Activated T-helper 17 cell treated with anti-CD3 and anti-CD28 coated beads, Interleukin-2, amount 50 U/mL, for 72 hours (primary cell): ENCODE measurements at regions not wholly inside any gene's neighbourhood (a gene's known extent, or its start where the extent isn't known, plus 50 kb on each side); places are given as distances from the start of the nearest gene placed in this dataset.
A peak's percentile ranks its signal among the peaks of the same experiment; 100 is the strongest.

Source experiments
- ATAC-seq: fragments of 150-1000 bp; cut with Tn5 transposase; replicated peaks from 2 replicates; pipeline ENCODE4 v1.10.0; 2021; ENCODE audit warnings: mild to moderate bottlenecking, moderate library complexity
- H3K27ac Mint-ChIP-seq: one replicate; pipeline ENCODE4 v1.8.0; 2022; ENCODE audit warnings: mixed read lengths
- H3K27me3 Mint-ChIP-seq: one replicate; pipeline ENCODE4 v1.8.0; 2022; ENCODE audit warnings: mixed read lengths
- H3K36me3 Mint-ChIP-seq: one replicate; pipeline ENCODE4 v1.8.0; 2022; ENCODE audit warnings: low read depth, mild to moderate bottlenecking, mixed read lengths
- H3K4me1 Mint-ChIP-seq: one replicate; pipeline ENCODE4 v1.8.0; 2022; ENCODE audit warnings: mixed read lengths
- H3K4me3 Mint-ChIP-seq: one replicate; pipeline ENCODE4 v1.8.0; 2022; ENCODE audit warnings: mild to moderate bottlenecking, mixed read lengths
- H3K9me3 Mint-ChIP-seq: one replicate; pipeline ENCODE4 v1.8.0; 2022; ENCODE audit warnings: mixed read lengths

DNA sequence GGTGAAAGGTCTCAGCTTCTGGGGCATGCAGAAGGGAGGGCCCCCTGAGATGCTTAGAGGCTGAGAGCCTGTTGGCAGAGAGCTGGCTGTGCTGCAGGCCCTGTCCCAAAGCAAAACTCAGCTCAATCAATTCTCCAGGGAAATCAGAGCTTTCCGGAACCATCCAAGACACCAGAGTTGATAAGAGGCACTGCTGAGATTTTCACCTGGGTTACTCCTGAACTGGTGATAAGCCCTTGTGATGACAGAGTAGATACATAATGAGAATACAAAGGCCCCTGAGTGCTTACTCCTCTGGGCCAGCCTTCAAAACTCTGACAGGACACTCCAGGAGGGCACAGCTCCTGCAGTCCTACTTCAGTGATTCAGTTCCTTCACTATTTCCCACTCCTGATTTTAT lies 63.9 kb downstream of the ARL6IP4 start:
- Mint-ChIP-seq H3K4me3 (no peak overlapping the region), H3K27me3 (no peaks in the 10 kb centered on the region), H3K9me3 (no peaks in the 10 kb centered on the region), H3K27ac (peak overlapping the region; percentile 4), H3K36me3 (no peaks in the 10 kb centered on the region), H3K4me1 (peaks cover 5% of the 10 kb centered on the region)
- ATAC-seq, result no peak

GRCh38 chr12:123043536-123044001 lies 63.1 kb downstream of the ARL6IP4 start:
- no peaks in the 10 kb centered on the region for H3K27me3 Mint-ChIP-seq

GRCh38 chr12:123042833-123043232 lies 62.4 kb downstream of the ARL6IP4 start:
- peaks cover 5% of the 10 kb centered on the region for H3K4me1 Mint-ChIP-seq
- H3K27ac Mint-ChIP-seq, result no peak overlapping the region
- H3K9me3 Mint-ChIP-seq, result no peaks in the 10 kb centered on the region
- H3K36me3 Mint-ChIP-seq, result no peaks in the 10 kb centered on the region
- no peak for ATAC-seq
- H3K4me3 Mint-ChIP-seq, result no peak overlapping the region
- no peaks in the 10 kb centered on the region for H3K27me3 Mint-ChIP-seq

More at GRCh38 chr12:123043536-123044001, 63.1 kb downstream of the ARL6IP4 start:
- Mint-ChIP-seq H3K27ac (peak overlapping the region; percentile 4), H3K4me1 (peaks cover 5% of the 10 kb centered on the region), H3K9me3 (no peaks in the 10 kb centered on the region), H3K4me3 (peak overlapping the region; percentile 34), H3K36me3 (no peaks in the 10 kb centered on the region)
- ATAC-seq, result peak; percentile 99

- ATAC-seq, result no peak
- Mint-ChIP-seq H3K36me3 (no peaks in the 10 kb centered on the region), H3K27ac (no peak overlapping the region), H3K4me3 (no peak overlapping the region), H3K27me3 (no peaks in the 10 kb centered on the region), H3K4me1 (peaks cover 5% of the 10 kb centered on the region), H3K9me3 (no peaks in the 10 kb centered on the region)
Observed at GRCh38 chr12:123041811-123042655, 61.6 kb downstream of the ARL6IP4 start.

DNA sequence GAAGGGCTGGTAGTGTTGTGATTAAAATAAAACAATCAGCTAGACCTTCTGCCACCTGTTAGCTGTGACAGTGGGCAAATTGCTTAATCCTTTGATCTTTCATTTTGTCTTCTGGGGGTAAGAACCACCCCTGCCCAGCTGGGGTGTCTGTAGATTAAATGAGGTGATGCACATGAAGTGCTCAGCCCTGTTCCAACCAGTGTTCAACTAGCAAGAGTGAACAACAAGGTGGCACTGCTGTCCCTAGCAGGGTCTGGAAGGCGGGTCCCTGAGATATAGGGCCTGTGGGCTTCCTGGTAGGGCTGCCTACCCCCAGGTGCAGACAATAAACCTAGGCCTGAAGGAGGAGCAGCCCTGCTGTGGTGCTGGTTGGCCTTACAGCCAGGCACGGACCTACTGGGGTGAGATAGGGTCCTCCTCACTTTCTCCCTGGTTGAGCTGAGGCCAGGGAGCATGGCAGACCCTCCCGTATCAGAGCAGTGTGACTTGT lies 60.6 kb downstream of the ARL6IP4 start:
- peaks cover 5% of the 10 kb centered on the region for H3K4me1 Mint-ChIP-seq
- H3K27ac Mint-ChIP-seq, result no peak overlapping the region
- no peak for ATAC-seq
- H3K27me3 Mint-ChIP-seq, result no peaks in the 10 kb centered on the region
- no peaks in the 10 kb centered on the region for H3K9me3 Mint-ChIP-seq
- no peaks in the 10 kb centered on the region for H3K36me3 Mint-ChIP-seq
- H3K4me3 Mint-ChIP-seq, result no peak overlapping the region

- Mint-ChIP-seq H3K36me3 (no peaks in the 10 kb centered on the region), H3K4me3 (no peak overlapping the region), H3K4me1 (peaks cover 5% of the 10 kb centered on the region), H3K27me3 (no peaks in the 10 kb centered on the region), H3K9me3 (no peaks in the 10 kb centered on the region), H3K27ac (no peak overlapping the region)
- ATAC-seq, result no peak
Observed at GRCh38 chr12:123040106-123040505, 59.6 kb downstream of the ARL6IP4 start.

DNA sequence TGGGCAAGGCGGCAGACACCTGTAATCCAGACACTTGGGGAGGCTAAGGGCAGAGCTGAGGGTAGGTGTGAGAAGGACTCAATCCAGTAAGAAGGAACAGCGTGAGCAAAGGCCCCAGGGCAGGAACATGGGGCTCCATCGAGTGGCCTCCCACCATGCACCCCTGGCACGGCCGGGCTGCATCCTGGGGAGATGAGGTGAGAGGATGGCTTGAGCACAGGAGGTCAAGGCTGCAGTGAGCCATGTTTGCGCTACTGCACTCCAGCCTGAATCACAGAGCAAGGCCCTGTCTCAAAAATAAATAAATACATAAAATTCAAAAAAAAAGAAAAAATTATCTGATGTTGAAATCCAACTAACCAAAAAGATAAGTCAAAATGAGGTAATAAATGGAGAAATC lies 58.5 kb downstream of the ARL6IP4 start:
- ATAC-seq, result no peak

GRCh38 chr12:123038486-123038885 lies 58.0 kb downstream of the ARL6IP4 start:
- Mint-ChIP-seq H3K27ac (no peak overlapping the region), H3K27me3 (no peaks in the 10 kb centered on the region), H3K36me3 (no peaks in the 10 kb centered on the region), H3K4me1 (peaks cover 7% of the 10 kb centered on the region), H3K9me3 (no peaks in the 10 kb centered on the region), H3K4me3 (no peak overlapping the region)
- ATAC-seq, result no peak

More for the DNA sequence above, 58.5 kb downstream of the ARL6IP4 start:
- no peak overlapping the region for H3K27ac Mint-ChIP-seq
- no peaks in the 10 kb centered on the region for H3K36me3 Mint-ChIP-seq
- H3K27me3 Mint-ChIP-seq, result no peaks in the 10 kb centered on the region
- H3K4me1 Mint-ChIP-seq, result peaks cover 6% of the 10 kb centered on the region
- no peaks in the 10 kb centered on the region for H3K9me3 Mint-ChIP-seq
- H3K4me3 Mint-ChIP-seq, result no peak overlapping the region

- H3K4me3 Mint-ChIP-seq, result no peak overlapping the region
- H3K36me3 Mint-ChIP-seq, result no peaks in the 10 kb centered on the region
- peaks cover 8% of the 10 kb centered on the region for H3K4me1 Mint-ChIP-seq
- H3K9me3 Mint-ChIP-seq, result no peaks in the 10 kb centered on the region
- no peak overlapping the region for H3K27ac Mint-ChIP-seq
- no peaks in the 10 kb centered on the region for H3K27me3 Mint-ChIP-seq
- no peak for ATAC-seq
Observed at GRCh38 chr12:123037791-123038190, 57.3 kb downstream of the ARL6IP4 start.

DNA sequence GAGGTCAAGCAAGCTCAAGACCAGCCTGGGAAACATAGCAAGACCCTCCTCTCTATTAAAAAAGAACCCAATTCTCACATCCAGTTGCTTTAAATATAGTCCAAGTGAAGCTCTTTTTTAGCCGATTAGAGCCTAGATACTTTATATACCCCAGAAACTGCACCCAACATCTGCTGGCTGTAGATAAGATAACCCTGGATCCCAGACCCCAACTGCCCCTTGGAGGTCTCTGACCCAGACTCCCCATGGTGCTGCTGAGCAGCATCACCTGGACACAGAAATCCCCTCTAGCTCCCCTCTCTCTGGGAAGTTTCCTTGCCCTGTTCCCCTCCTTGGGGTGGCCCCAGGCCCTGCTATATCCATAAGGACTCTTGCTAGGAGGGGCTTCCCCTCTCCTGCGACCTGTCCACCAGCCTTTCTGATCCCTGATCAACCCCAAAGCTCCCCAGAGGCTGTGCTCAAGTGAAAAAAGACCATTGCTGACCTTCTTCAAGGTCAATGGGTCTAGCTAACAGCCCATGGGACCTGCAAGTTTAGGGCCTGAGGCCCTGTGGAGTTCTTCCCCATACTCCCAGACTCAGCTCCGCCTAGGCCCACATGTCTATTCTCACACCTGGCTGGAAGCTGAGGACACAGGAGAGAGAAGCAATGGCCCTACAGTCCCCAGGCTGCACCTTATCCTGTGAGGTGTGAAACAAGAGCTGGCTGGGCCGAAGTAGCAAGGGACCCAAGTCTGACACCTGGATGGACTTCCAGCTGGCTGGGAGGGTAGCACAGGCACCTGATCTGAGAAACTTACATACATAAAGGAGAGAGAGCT lies 56.2 kb downstream of the ARL6IP4 start:
- no peaks in the 10 kb centered on the region for H3K9me3 Mint-ChIP-seq
- H3K27me3 Mint-ChIP-seq, result no peaks in the 10 kb centered on the region
- no peak overlapping the region for H3K27ac Mint-ChIP-seq
- H3K4me1 Mint-ChIP-seq, result peaks cover 8% of the 10 kb centered on the region
- no peaks in the 10 kb centered on the region for H3K36me3 Mint-ChIP-seq
- ATAC-seq, result no peak
- no peak overlapping the region for H3K4me3 Mint-ChIP-seq

GRCh38 chr12:123035841-123036240 lies 55.4 kb downstream of the ARL6IP4 start:
- Mint-ChIP-seq H3K4me1 (peaks cover 8% of the 10 kb centered on the region), H3K27ac (no peak overlapping the region), H3K4me3 (no peak overlapping the region), H3K36me3 (no peaks in the 10 kb centered on the region), H3K27me3 (no peaks in the 10 kb centered on the region), H3K9me3 (no peaks in the 10 kb centered on the region)
- ATAC-seq, result no peak

- H3K27ac Mint-ChIP-seq, result no peak overlapping the region
- no peak overlapping the region for H3K4me3 Mint-ChIP-seq
- H3K36me3 Mint-ChIP-seq, result no peaks in the 10 kb centered on the region
- ATAC-seq, result peak; percentile 65
- no peaks in the 10 kb centered on the region for H3K27me3 Mint-ChIP-seq
- no peaks in the 10 kb centered on the region for H3K9me3 Mint-ChIP-seq
- H3K4me1 Mint-ChIP-seq, result peaks cover 8% of the 10 kb centered on the region
Observed at GRCh38 chr12:123034865-123035264, 54.4 kb downstream of the ARL6IP4 start.

DNA sequence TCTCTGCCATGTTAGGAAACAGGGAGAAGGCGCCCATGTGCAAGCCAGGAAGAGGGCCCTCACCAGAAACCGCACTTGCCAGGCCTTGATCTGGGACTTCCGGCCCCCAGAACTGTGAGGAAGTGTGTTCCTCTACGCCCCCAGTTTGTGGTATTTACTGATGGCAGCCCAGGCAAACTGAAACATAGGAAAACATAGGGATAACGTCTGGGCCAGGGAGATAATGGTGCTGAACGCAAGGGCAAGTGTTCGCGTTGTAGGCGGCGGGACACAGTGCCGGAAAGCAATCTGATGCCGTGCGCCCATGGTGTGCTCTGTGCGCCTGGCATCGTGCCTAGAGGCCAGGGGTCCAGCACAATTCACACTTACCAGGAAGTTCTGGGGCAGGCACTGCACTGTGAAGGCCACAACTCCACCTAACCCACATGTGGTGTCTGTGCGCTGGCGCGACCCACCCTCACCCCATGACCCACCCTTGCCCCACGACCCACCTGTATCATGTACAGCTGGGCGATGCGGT lies 53.6 kb downstream of the ARL6IP4 start:
- no peak for ATAC-seq
- Mint-ChIP-seq H3K9me3 (no peaks in the 10 kb centered on the region), H3K27ac (peak overlapping the region; percentile 55)

DNA sequence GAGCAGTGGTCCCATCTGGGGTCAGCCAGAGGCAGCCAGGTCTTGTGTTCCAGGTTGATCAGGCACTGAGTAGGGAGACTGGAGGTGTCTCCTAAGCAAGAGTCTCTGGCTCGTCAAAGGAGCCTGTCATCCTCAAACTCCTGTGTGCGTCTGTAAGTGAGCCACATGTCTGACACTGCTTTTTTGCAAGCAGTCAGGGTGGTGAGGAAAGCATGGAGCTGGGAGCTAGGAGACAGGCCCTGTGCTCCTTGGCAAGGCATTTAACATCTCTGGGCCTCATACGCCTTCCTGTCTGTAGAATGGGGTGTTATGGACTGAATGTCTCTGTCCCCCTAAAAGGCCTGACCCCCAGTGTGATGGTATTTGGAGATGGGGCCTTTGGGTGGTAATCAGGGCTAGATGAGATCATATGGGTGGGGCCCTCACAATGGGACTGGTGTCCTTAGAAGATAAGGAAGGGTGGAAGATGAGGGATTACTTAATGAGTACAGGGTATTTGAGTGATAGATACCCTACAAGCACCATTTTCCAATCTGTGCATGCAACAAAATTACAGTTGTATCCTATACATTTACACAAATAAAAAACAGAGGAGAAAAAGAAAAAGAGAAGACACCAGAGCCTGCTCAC lies 53.0 kb downstream of the ARL6IP4 start:
- H3K27me3 Mint-ChIP-seq, result no peaks in the 10 kb centered on the region
- peak overlapping the region; percentile 55 for H3K27ac Mint-ChIP-seq
- no peak for ATAC-seq
- no peaks in the 10 kb centered on the region for H3K9me3 Mint-ChIP-seq
- peaks cover 8% of the 10 kb centered on the region for H3K4me1 Mint-ChIP-seq
- no peak overlapping the region for H3K4me3 Mint-ChIP-seq
- H3K36me3 Mint-ChIP-seq, result no peaks in the 10 kb centered on the region

More for the DNA sequence above, 53.6 kb downstream of the ARL6IP4 start:
- H3K4me3 Mint-ChIP-seq, result no peak overlapping the region
- H3K4me1 Mint-ChIP-seq, result peaks cover 8% of the 10 kb centered on the region
- no peaks in the 10 kb centered on the region for H3K27me3 Mint-ChIP-seq
- no peaks in the 10 kb centered on the region for H3K36me3 Mint-ChIP-seq
